ENCODE measurements at regions not wholly inside any gene's neighbourhood (a gene's known extent, or its start where the extent isn't known, plus 50 kb on each side); places are given as distances from the start of the nearest gene placed in this dataset.

GRCh38 chr2:173835726-173836125, 129.4 kb downstream of the SP3 start:
- TF ChIP-seq POLR2A (IDR thresholded peaks at IDR 0.05; ENCODE audit: low read depth, low read length) (no peak), POLR2AphosphoS5 (IDR thresholded peaks at IDR 0.05; ENCODE audit: low read depth, low read length) (no peak), TAF1 (IDR thresholded peaks at IDR 0.05; ENCODE audit: low read depth, low read length) (no peak)

Measured in GM12891 (cell line).